HCT116 (cell line): ENCODE measurements at regions not wholly inside any gene's neighbourhood (a gene's known extent, or its start where the extent isn't known, plus 50 kb on each side); places are given as distances from the start of the nearest gene placed in this dataset.

Experiments used
- ELF1 ChIP-seq: IDR thresholded peaks from 2 replicates; pipeline ENCODE4 v1.6.1; 2012; ENCODE audit warnings: low read depth, borderline replicate concordance
- POLR2A ChIP-seq: IDR thresholded peaks from 2 replicates; pipeline ENCODE4 v1.7.0; 2011; ENCODE audit warnings: borderline replicate concordance; ENCODE audit not compliant: insufficient read depth, insufficient read length; ENCODE audit errors: extremely low read depth
- SP1 ChIP-seq: IDR thresholded peaks from 2 replicates; pipeline ENCODE4 v1.6.1; 2012; ENCODE audit warnings: low read depth
- TF ChIP-seq, protein P1 (sequence below), 3 experiments: fragments of 200-600 bp in 1 of 3; sonication (generic) in 1 of 3; IDR thresholded peaks in 2 of 3; conservative IDR thresholded peaks in 1 of 3; 2 replicates each; pipeline ENCODE4 v1.5.1; 2012 to 2017; ENCODE audit warnings: low read depth in 2 of 3, low read length in 2 of 3, antibody characterized with exemption in 1 of 3, borderline replicate concordance in 1 of 3, control low read depth in 1 of 3, mild to moderate bottlenecking in 1 of 3, mixed read lengths in 1 of 3, mixed run types in 1 of 3, moderate library complexity in 1 of 3; ENCODE audit not compliant: insufficient read depth in 1 of 3

DNA sequence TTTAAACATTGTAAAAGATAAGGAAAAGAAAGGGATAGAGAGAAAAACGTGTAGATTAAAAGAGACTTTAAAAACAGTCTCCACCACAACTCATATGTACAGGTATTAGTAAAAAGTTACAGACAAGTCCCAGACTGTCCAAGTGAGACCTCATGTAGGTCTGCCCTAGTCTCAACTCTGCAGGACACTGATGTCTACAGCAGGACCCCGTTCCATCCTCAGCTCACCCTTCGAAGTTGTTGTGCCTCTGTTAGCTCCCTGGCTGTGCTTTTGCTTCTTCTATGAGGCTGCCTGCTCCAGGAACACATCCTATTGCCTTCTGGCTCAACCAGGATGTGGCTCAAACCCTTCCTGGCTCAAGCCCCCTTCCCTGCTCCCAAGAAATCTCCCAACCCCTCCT lies 72.9 kb upstream of the FBXO28 start:
- TF ChIP-seq SP1 (no peak), ELF1 (no peak), POLR2A (no peak)
- TF ChIP-seq, protein P1, sequence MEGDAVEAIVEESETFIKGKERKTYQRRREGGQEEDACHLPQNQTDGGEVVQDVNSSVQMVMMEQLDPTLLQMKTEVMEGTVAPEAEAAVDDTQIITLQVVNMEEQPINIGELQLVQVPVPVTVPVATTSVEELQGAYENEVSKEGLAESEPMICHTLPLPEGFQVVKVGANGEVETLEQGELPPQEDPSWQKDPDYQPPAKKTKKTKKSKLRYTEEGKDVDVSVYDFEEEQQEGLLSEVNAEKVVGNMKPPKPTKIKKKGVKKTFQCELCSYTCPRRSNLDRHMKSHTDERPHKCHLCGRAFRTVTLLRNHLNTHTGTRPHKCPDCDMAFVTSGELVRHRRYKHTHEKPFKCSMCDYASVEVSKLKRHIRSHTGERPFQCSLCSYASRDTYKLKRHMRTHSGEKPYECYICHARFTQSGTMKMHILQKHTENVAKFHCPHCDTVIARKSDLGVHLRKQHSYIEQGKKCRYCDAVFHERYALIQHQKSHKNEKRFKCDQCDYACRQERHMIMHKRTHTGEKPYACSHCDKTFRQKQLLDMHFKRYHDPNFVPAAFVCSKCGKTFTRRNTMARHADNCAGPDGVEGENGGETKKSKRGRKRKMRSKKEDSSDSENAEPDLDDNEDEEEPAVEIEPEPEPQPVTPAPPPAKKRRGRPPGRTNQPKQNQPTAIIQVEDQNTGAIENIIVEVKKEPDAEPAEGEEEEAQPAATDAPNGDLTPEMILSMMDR (IDR thresholded peaks at IDR 0.05 in 2 of 3, conservative IDR thresholded peaks at IDR 0.05 in 1 of 3; ENCODE audit: borderline replicate concordance in 1 of 3, insufficient read depth in 1 of 3, low read depth in 2 of 3, low read length in 2 of 3), result no peak
